ENCODE measurements at regions not wholly inside any gene's neighbourhood (a gene's known extent, or its start where the extent isn't known, plus 50 kb on each side); places are given as distances from the start of the nearest gene placed in this dataset.

GRCh38 chr4:19039816-19040215, 1018.3 kb upstream of the LCORL start:
- TF ChIP-seq CTCF (conservative IDR thresholded peaks at IDR 0.05; ENCODE audit: low read depth, low read length): no peak
- no peak for DNase-seq (ENCODE audit: low read depth)
- H3K4me3 ChIP-seq (ENCODE audit: low read depth, low read length): no peak overlapping the region

- TF ChIP-seq CTCF (conservative IDR thresholded peaks at IDR 0.05; ENCODE audit: low read depth, low read length): no peak
- no peak overlapping the region for H3K4me3 ChIP-seq (ENCODE audit: low read depth, low read length)
- no peak for DNase-seq (ENCODE audit: low read depth)
Observed at GRCh38 chr4:19038231-19038630, 1016.7 kb upstream of the LCORL start.

- TF ChIP-seq CTCF (conservative IDR thresholded peaks at IDR 0.05; ENCODE audit: low read depth, low read length): no peak
- H3K4me3 ChIP-seq (ENCODE audit: low read depth, low read length): no peak overlapping the region
- peak; percentile 36 for DNase-seq (ENCODE audit: low read depth)
Observed at GRCh38 chr4:19033816-19034733, 1012.5 kb upstream of the LCORL start.

GRCh38 chr4:19030536-19030935, 1009.0 kb upstream of the LCORL start:
- no peak for TF ChIP-seq CTCF (conservative IDR thresholded peaks at IDR 0.05; ENCODE audit: low read depth, low read length)
- no peak overlapping the region for H3K4me3 ChIP-seq (ENCODE audit: low read depth, low read length)
- DNase-seq (ENCODE audit: low read depth): no peak

- no peak for TF ChIP-seq CTCF (conservative IDR thresholded peaks at IDR 0.05; ENCODE audit: low read depth, low read length)
- DNase-seq (ENCODE audit: low read depth): peak; percentile 59
Observed at GRCh38 chr4:19030048-19030447, 1008.5 kb upstream of the LCORL start.

GRCh38 chr4:19026281-19026680, 1004.7 kb upstream of the LCORL start:
- no peak overlapping the region for H3K4me3 ChIP-seq (ENCODE audit: low read depth, low read length)
- TF ChIP-seq CTCF (conservative IDR thresholded peaks at IDR 0.05; ENCODE audit: low read depth, low read length): no peak
- DNase-seq (ENCODE audit: low read depth): peak; percentile 23

More at GRCh38 chr4:19030048-19030447, 1008.5 kb upstream of the LCORL start:
- H3K4me3 ChIP-seq (ENCODE audit: low read depth, low read length): no peak overlapping the region

- H3K4me3 ChIP-seq (ENCODE audit: low read depth, low read length): no peak overlapping the region
- no peak for TF ChIP-seq CTCF (conservative IDR thresholded peaks at IDR 0.05; ENCODE audit: low read depth, low read length)
- DNase-seq (ENCODE audit: low read depth): peak; percentile 4
Observed at GRCh38 chr4:19025031-19025430, 1003.5 kb upstream of the LCORL start.

Measured in choroid plexus epithelial cell (primary cell).